HG03280 (cell line): ENCODE measurements at regions not wholly inside any gene's neighbourhood (a gene's known extent, or its start where the extent isn't known, plus 50 kb on each side); places are given as distances from the start of the nearest gene placed in this dataset.
"Not testable (repeated sequence)": the region's sequence is repeated elsewhere in the genome, so short reads cannot be mapped to it uniquely, and the experiment has no call there.

Experiments used
- ATAC-seq: cut with Tn5 transposase; IDR thresholded peaks from one replicate; pipeline ENCODE4 v1.9.1; 2021; ENCODE audit warnings: mild to moderate bottlenecking, moderate library complexity; ENCODE audit not compliant: unreplicated experiment

- ATAC-seq = no peak
Measured at GRCh38 chr14:41549821-41550607, 56.7 kb upstream of the LRFN5 start.

- no peak for ATAC-seq
Measured at GRCh38 chr14:41549282-41549681, 57.4 kb upstream of the LRFN5 start.

- ATAC-seq = no peak
Measured at GRCh38 chr14:41548666-41549065, 58.0 kb upstream of the LRFN5 start.

- ATAC-seq = no peak
Measured at GRCh38 chr14:41541333-41541732, 65.3 kb upstream of the LRFN5 start.

- ATAC-seq = no peak
Measured at GRCh38 chr14:41532255-41532654, 74.4 kb upstream of the LRFN5 start.

GRCh38 chr14:41521891-41522290 lies 84.8 kb upstream of the LRFN5 start:
- no peak for ATAC-seq

GRCh38 chr14:41518030-41518429 lies 88.6 kb upstream of the LRFN5 start:
- ATAC-seq = not testable (repeated sequence)

GRCh38 chr14:41506552-41506951 lies 100.1 kb upstream of the LRFN5 start:
- ATAC-seq = no peak

- ATAC-seq = no peak
Measured at GRCh38 chr14:41505491-41505890, 101.2 kb upstream of the LRFN5 start.

- no peak for ATAC-seq
Measured at GRCh38 chr14:41498959-41499358, 107.7 kb upstream of the LRFN5 start.

- no peak for ATAC-seq
Measured at GRCh38 chr14:41490323-41490722, 116.4 kb upstream of the LRFN5 start.

GRCh38 chr14:41489315-41489972 lies 117.2 kb upstream of the LRFN5 start:
- no peak for ATAC-seq

GRCh38 chr14:41488401-41488800 lies 118.3 kb upstream of the LRFN5 start:
- ATAC-seq = no peak

- no peak for ATAC-seq
Measured at GRCh38 chr14:41482861-41483260, 123.8 kb upstream of the LRFN5 start.

GRCh38 chr14:41476526-41476925 lies 130.2 kb upstream of the LRFN5 start:
- ATAC-seq = no peak

GRCh38 chr14:41461380-41461779 lies 145.3 kb upstream of the LRFN5 start:
- no peak for ATAC-seq

- no peak for ATAC-seq
Measured at GRCh38 chr14:41457393-41457792, 149.3 kb upstream of the LRFN5 start.

- no peak for ATAC-seq
Measured at GRCh38 chr14:41449066-41449465, 157.6 kb upstream of the LRFN5 start.

- ATAC-seq = no peak
Measured at GRCh38 chr14:41446008-41446407, 160.7 kb upstream of the LRFN5 start.

GRCh38 chr14:41423503-41423902 lies 183.2 kb upstream of the LRFN5 start:
- ATAC-seq = no peak

GRCh38 chr14:41421308-41421707 lies 185.4 kb upstream of the LRFN5 start:
- not testable (repeated sequence) for ATAC-seq

GRCh38 chr14:41419709-41420108 lies 187.0 kb upstream of the LRFN5 start:
- ATAC-seq = no peak
